K562 (cell line): ENCODE measurements at regions not wholly inside any gene's neighbourhood (a gene's known extent, or its start where the extent isn't known, plus 50 kb on each side); places are given as distances from the start of the nearest gene placed in this dataset.

Source experiments
- ATAC-seq: fragments of 200-7000 bp; cut with Tn5 transposase; 3 replicates; pipeline ENCODE4 v1.9.1; 2020; ENCODE audit warnings: moderate library complexity
- BruUV-seq: library from RNA; stranded (reverse); fragments of 400-500 nt; replicated peaks from 2 replicates; lab custom pipeline; 2021; lab: Mats Ljungman, UMichigan
- CTCF ChIA-PET: fragments of 300-600 bp; formaldehyde crosslinking; extraction: SDS; loops from one replicate; lab custom pipeline; 2021; ENCODE audit warnings: low intra/inter-chr PET ratio; lab: Yijun Ruan, JAX
- POLR2A ChIA-PET: fragments of 300-600, 350-650 bp; sonication (Branson Sonifier 250); formaldehyde crosslinking; extraction: SDS; loops from one replicate; lab custom pipeline; 2021; ENCODE audit warnings: antibody characterized with exemption, inconsistent platforms; lab: Yijun Ruan, JAX
- DNase-seq, 4 experiments: peaks; one replicate each; pipeline versions ENCODE4 v3.0.0 to v3.0.0-alpha.2; 2011 to 2018; ENCODE audit warnings: low spot score in 3 of 4, mixed read lengths in 3 of 4; ENCODE audit errors: extremely low read depth in 1 of 4
- FAIRE-seq: peaks from 2 replicates; lab custom pipeline; 2011; peaks lifted over from hg19 to GRCh38; lab: Jason Lieb, UNC
- H2AFZ ChIP-seq: 2 replicates; pipeline ENCODE4 v1.6.0; 2011; ENCODE audit warnings: low read depth, low read length, control low read depth, inconsistent platforms
- H3K27ac ChIP-seq: fragments of 200-600 bp; 3 replicates; pipeline ENCODE4 v1.8.0; 2011; ENCODE audit warnings: low read depth, mild to moderate bottlenecking, control low read depth, inconsistent platforms, low read length, moderate library complexity, mixed read lengths; ENCODE audit errors: extremely low read depth
- H3K27me3 ChIP-seq, 2 experiments: fragments of 300-600 bp in 1 of 2; 2 replicates in 1 of 2; 3 replicates in 1 of 2; pipeline versions ENCODE4 v1.6.0 to v1.8.0; 2011; ENCODE audit warnings: inconsistent platforms in 2 of 2, low read length in 2 of 2, mild to moderate bottlenecking in 1 of 2, mixed read lengths in 1 of 2, moderate library complexity in 1 of 2; ENCODE audit not compliant: control insufficient read depth in 2 of 2, insufficient read depth in 2 of 2
- H3K36me3 ChIP-seq: fragments of 300-600 bp; 3 replicates; pipeline ENCODE4 v1.8.0; 2011; ENCODE audit warnings: mild to moderate bottlenecking, low read length, inconsistent platforms; ENCODE audit not compliant: control insufficient read depth, insufficient read depth
- H3K4me1 ChIP-seq, 2 experiments: fragments of 200-600 bp in 1 of 2; replicated peaks in 1 of 2; 2 replicates in 1 of 2; 3 replicates in 1 of 2; pipeline versions ENCODE4 v1.5.1 to v1.8.0; 2011; ENCODE audit warnings: inconsistent platforms in 2 of 2, low read length in 2 of 2, mild to moderate bottlenecking in 1 of 2, mixed read lengths in 1 of 2, moderate library complexity in 1 of 2; ENCODE audit not compliant: control insufficient read depth in 2 of 2, insufficient read depth in 2 of 2
- H3K4me2 ChIP-seq: 2 replicates; pipeline ENCODE4 v1.6.1; 2011; ENCODE audit warnings: low read length, control low read depth, inconsistent platforms, mixed read lengths; ENCODE audit not compliant: insufficient read depth
- H3K4me3 ChIP-seq: fragments of 200-600 bp; sonication (generic), shearing (Covaris generic); 2 replicates; pipeline ENCODE4 v1.5.1; 2016; ENCODE audit warnings: control low read depth, inconsistent platforms
- H3K79me2 ChIP-seq: fragments of 200-600 bp; 3 replicates; pipeline ENCODE4 v1.8.0; 2011; ENCODE audit warnings: low read length, inconsistent platforms; ENCODE audit not compliant: control insufficient read depth, insufficient read depth
- H3K9ac ChIP-seq, 2 experiments: 2 replicates each; pipeline versions ENCODE4 v1.6.0 to v1.6.1; 2011; ENCODE audit warnings: low read depth in 2 of 2, low read length in 2 of 2, control low read depth in 1 of 2, inconsistent platforms in 1 of 2, mild to moderate bottlenecking in 1 of 2, mixed read lengths in 1 of 2; ENCODE audit not compliant: insufficient read depth in 1 of 2
- H3K9me1 ChIP-seq: one replicate; pipeline ENCODE4 v1.6.0; 2011; ENCODE audit warnings: inconsistent platforms, mild to moderate bottlenecking, low read length, moderate library complexity; ENCODE audit not compliant: control insufficient read depth, insufficient read depth
- H3K9me3 ChIP-seq: replicated peaks from 2 replicates; pipeline ENCODE4 v1.5.1; 2011; ENCODE audit warnings: low read depth, low read length, inconsistent platforms; ENCODE audit not compliant: control insufficient read depth, insufficient read depth
- H4K20me1 ChIP-seq: replicated peaks from 2 replicates; pipeline ENCODE4 v1.6.1; 2011; ENCODE audit warnings: low read length, inconsistent platforms, mixed read lengths; ENCODE audit not compliant: control insufficient read depth, insufficient read depth
- ELF1 ChIP-seq: fragments of 200-800 bp; sonication (Bioruptor generic); IDR thresholded peaks from 2 replicates; pipeline ENCODE4 v1.6.1; 2016; ENCODE audit warnings: missing genetic modification characterization, missing compliant biosample characterization
- HOXB6 ChIP-seq: fragments of 250-450 bp; sonication (Bioruptor Pico); IDR thresholded peaks from 2 replicates; pipeline ENCODE4 v1.5.1; 2022; ENCODE audit warnings: mild to moderate bottlenecking, borderline replicate concordance
- PML ChIP-seq: IDR thresholded peaks from 2 replicates; pipeline ENCODE4 v1.6.1; 2012; ENCODE audit warnings: low read length, inconsistent platforms
- TEAD1 ChIP-seq, 2 experiments: fragments of 450-650 bp in 1 of 2; sonication (generic) in 1 of 2; formaldehyde crosslinking; IDR thresholded peaks; 2 replicates each; pipeline versions ENCODE4 v1.4.0 to v1.8.0; 2020 to 2022; ENCODE audit warnings: mild to moderate bottlenecking in 2 of 2, missing genetic modification reagents in 1 of 2
- TEAD2 ChIP-seq: fragments of 450-650 bp; IDR thresholded peaks from 2 replicates; pipeline ENCODE4 v1.6.1; 2016; ENCODE audit warnings: missing genetic modification characterization, control low read depth, missing compliant biosample characterization
- TGIF2 ChIP-seq: sonication (generic); formaldehyde crosslinking; IDR thresholded peaks from 2 replicates; pipeline ENCODE4 v1.8.1; 2022; ENCODE audit warnings: mild to moderate bottlenecking, missing genetic modification reagents, moderate library complexity
- ZBTB26 ChIP-seq: fragments of 450-650 bp; formaldehyde crosslinking; IDR thresholded peaks from 2 replicates; pipeline ENCODE4 v1.4.0; 2022; ENCODE audit warnings: missing genetic modification characterization
- ZFX ChIP-seq: sonication (generic); formaldehyde crosslinking; IDR thresholded peaks from 2 replicates; pipeline ENCODE4 v1.8.0; 2022; ENCODE audit warnings: mild to moderate bottlenecking, missing genetic modification reagents, moderate library complexity
- WGBS: fragments of 100-300 bp; shearing (Covaris generic); methylation state at CpG from one replicate; pipeline ENCODE4 v1.1.6; 2016; ENCODE audit warnings: low coverage, mixed read lengths; ENCODE audit not compliant: insufficient coverage; ENCODE audit errors: missing lambda C conversion rate; 5-methylcytosine and 5-hydroxymethylcytosine counted together
- in situ Hi-C: fragments of 300-500 bp; cut with MboI; formaldehyde crosslinking; loops from 4 replicates; pipeline ENCODE4 v1.15.0; 2018; ENCODE audit warnings: inconsistent platforms, mixed read lengths
- intact Hi-C: fragments of 100-400 bp; cut with micrococcal nuclease; formaldehyde crosslinking; loops from 2 replicates; pipeline ENCODE4 v1.14.2; 2022

- TF ChIP-seq ZBTB26 (CRISPR knock-in tag): no peak
- TF ChIP-seq TEAD1 (CRISPR knock-in tag; IDR thresholded peaks at IDR 0.05): no peak
- TF ChIP-seq ZFX (CRISPR knock-in tag): no peak
- no peak for TF ChIP-seq TGIF2
- TF ChIP-seq HOXB6 (CRISPR knock-in tag): no peak
- TF ChIP-seq ELF1 (tag): no peak
Measured at GRCh38 chr4:162229670-162230069, 65.9 kb upstream of the FSTL5 start (continued).

GRCh38 chr4:162221148-162221547, 57.3 kb upstream of the FSTL5 start:
- ATAC-seq (no peak), DNase-seq (no peak), FAIRE-seq (no peak)
- in situ Hi-C loops (no loop called here), intact Hi-C loops (no loop called here)
- H3K9me1 ChIP-seq: no peaks in the 10 kb centered on the region
- H3K27ac ChIP-seq: no peak overlapping the region
- no peaks in the 10 kb centered on the region for H3K4me1 ChIP-seq
- no peak overlapping the region for H3K4me2 ChIP-seq
- H3K27me3 ChIP-seq: no peaks in the 10 kb centered on the region
- no peaks in the 10 kb centered on the region for H3K36me3 ChIP-seq
- no peak overlapping the region for H3K4me3 ChIP-seq
- H3K79me2 ChIP-seq: no peaks in the 10 kb centered on the region
- WGBS: 0% methylated on average over 3 of the region's 4 CpGs
- no peaks in the 10 kb centered on the region for H3K9me3 ChIP-seq
- no peak overlapping the region for H2AFZ ChIP-seq
- ChIA-PET CTCF (no interaction called here), POLR2A (no interaction called here)
- H3K9ac ChIP-seq: no peak overlapping the region
- no peak for TF ChIP-seq TEAD2 (tag)
- TF ChIP-seq PML: no peak
- no TSS peak for BruUV-seq
- no peaks in the 10 kb centered on the region for H4K20me1 ChIP-seq
